Endothelial cell of umbilical vein (primary cell): ENCODE measurements at regions not wholly inside any gene's neighbourhood (a gene's known extent, or its start where the extent isn't known, plus 50 kb on each side); places are given as distances from the start of the nearest gene placed in this dataset.

Experiments
- BruUV-seq: library from RNA; stranded (reverse); fragments of 400-500 nt; replicated peaks from 2 replicates; lab custom pipeline; 2021; lab: Mats Ljungman, UMichigan
- CTCF ChIA-PET: fragments of 300-600, 350-600 bp; sonication (Branson Sonifier 250); formaldehyde crosslinking; loops from one replicate; lab custom pipeline; 2021; ENCODE audit warnings: antibody characterized with exemption, inconsistent platforms; lab: Charles Lee
- POLR2A ChIA-PET: fragments of 300-600, 350-600 bp; sonication (Branson Sonifier 250); formaldehyde crosslinking; loops from one replicate; lab custom pipeline; 2021; ENCODE audit warnings: antibody characterized with exemption, inconsistent platforms; lab: Charles Lee
- DNase-seq: peaks from one replicate; pipeline ENCODE4 v3.0.0-alpha.2; 2011; ENCODE audit warnings: low read depth, low spot score
- FAIRE-seq: peaks from 2 replicates; lab custom pipeline; 2011; peaks lifted over from hg19 to GRCh38; lab: Jason Lieb, UNC
- H2AFZ ChIP-seq: 2 replicates; pipeline ENCODE4 v1.6.0; 2012; ENCODE audit warnings: low read depth, low read length, control low read depth, inconsistent platforms
- H3K27ac ChIP-seq: 2 replicates; pipeline ENCODE4 v1.5.1; 2011; ENCODE audit warnings: low read depth, mild to moderate bottlenecking, control low read depth, low read length, moderate library complexity; ENCODE audit not compliant: insufficient read depth
- H3K27me3 ChIP-seq, 2 experiments: 2 replicates each; pipeline versions ENCODE4 v1.6.0 to v1.6.1; 2011; ENCODE audit warnings: low read length in 2 of 2, mixed read lengths in 1 of 2; ENCODE audit not compliant: control insufficient read depth in 2 of 2, insufficient read depth in 2 of 2
- H3K36me3 ChIP-seq, 2 experiments: 2 replicates in 1 of 2; 3 replicates in 1 of 2; pipeline ENCODE4 v1.5.1; 2011; ENCODE audit warnings: low read length in 2 of 2, mild to moderate bottlenecking in 1 of 2, moderate library complexity in 1 of 2; ENCODE audit not compliant: control insufficient read depth in 2 of 2, insufficient read depth in 2 of 2; ENCODE audit errors: extremely low read depth in 1 of 2
- H3K4me1 ChIP-seq: 3 replicates; pipeline ENCODE4 v1.5.1; 2011; ENCODE audit warnings: mild to moderate bottlenecking, low read length; ENCODE audit not compliant: control insufficient read depth, insufficient read depth; ENCODE audit errors: extremely low read depth
- H3K4me2 ChIP-seq: 2 replicates; pipeline ENCODE4 v1.6.1; 2011; ENCODE audit warnings: low read length, control low read depth, mixed read lengths; ENCODE audit not compliant: insufficient read depth
- H3K4me3 ChIP-seq, 3 experiments: fragments of 200-600 bp in 1 of 3; sonication (generic), shearing (Covaris generic) in 1 of 3; replicated peaks in 1 of 3; 2 replicates each; pipeline ENCODE4 v1.5.1; 2011 to 2016; ENCODE audit warnings: control low read depth in 3 of 3, low read length in 3 of 3, mild to moderate bottlenecking in 2 of 3, inconsistent platforms in 1 of 3, low read depth in 1 of 3, moderate library complexity in 1 of 3; ENCODE audit not compliant: insufficient read depth in 1 of 3
- H3K79me2 ChIP-seq: 2 replicates; pipeline ENCODE4 v1.6.0; 2012; ENCODE audit warnings: low read length, inconsistent platforms; ENCODE audit not compliant: control insufficient read depth, insufficient read depth
- H3K9ac ChIP-seq: replicated peaks from 2 replicates; pipeline ENCODE3; 2011; ENCODE audit warnings: low read length, control low read depth; ENCODE audit not compliant: insufficient read depth; ENCODE audit errors: extremely low read depth
- H3K9me1 ChIP-seq: replicated peaks from 3 replicates; pipeline ENCODE4 v1.6.0; 2011; ENCODE audit warnings: mild to moderate bottlenecking, low read length; ENCODE audit not compliant: control insufficient read depth, insufficient read depth; ENCODE audit errors: extremely low read depth
- H3K9me3 ChIP-seq: replicated peaks from 2 replicates; pipeline ENCODE4 v1.5.1; 2012; ENCODE audit warnings: low read length, inconsistent platforms; ENCODE audit not compliant: control insufficient read depth, insufficient read depth
- H4K20me1 ChIP-seq: replicated peaks from 2 replicates; pipeline ENCODE3; 2011; ENCODE audit warnings: mild to moderate bottlenecking, low read length; ENCODE audit not compliant: control insufficient read depth, insufficient read depth; ENCODE audit errors: extremely low read depth
- CTCF ChIP-seq, 2 donors: IDR thresholded peaks; 1 replicate in 1 of 2; 2 replicates in 1 of 2; pipeline ENCODE4 v1.5.1; 2011; ENCODE audit warnings: low read length in 2 of 2, mild to moderate bottlenecking in 2 of 2, moderate library complexity in 2 of 2, control low read depth in 1 of 2, inconsistent platforms in 1 of 2, low read depth in 1 of 2; ENCODE audit not compliant: insufficient read depth in 1 of 2; ENCODE audit errors: extremely low read depth in 1 of 2
- EZH2 ChIP-seq: IDR thresholded peaks from 2 replicates; pipeline ENCODE4 v1.6.1; 2012; ENCODE audit warnings: borderline replicate concordance, low read depth, mild to moderate bottlenecking, moderate library complexity, low read length, inconsistent platforms; ENCODE audit not compliant: severe bottlenecking
- FOS ChIP-seq: IDR thresholded peaks from 2 replicates; pipeline ENCODE4 v1.6.1; 2011; ENCODE audit warnings: mild to moderate bottlenecking, low read length, moderate library complexity, borderline replicate concordance; ENCODE audit not compliant: insufficient read depth
- GATA2 ChIP-seq: IDR thresholded peaks from 2 replicates; pipeline ENCODE4 v1.7.0; 2011; ENCODE audit warnings: low read depth, mild to moderate bottlenecking, moderate library complexity, mixed read lengths, low read length; ENCODE audit not compliant: insufficient read length, insufficient read depth
- JUN ChIP-seq: IDR thresholded peaks from 2 replicates; pipeline ENCODE4 v1.6.1; 2011; ENCODE audit warnings: borderline replicate concordance, low read depth; ENCODE audit not compliant: insufficient read length, insufficient read depth
- MAX ChIP-seq: IDR thresholded peaks from 2 replicates; pipeline ENCODE4 v1.6.1; 2011; ENCODE audit not compliant: insufficient read depth, insufficient read length
- MYC ChIP-seq: IDR thresholded peaks from one replicate; pipeline ENCODE4 v1.6.1; 2011; ENCODE audit warnings: mild to moderate bottlenecking, low read depth, low read length
- POLR2A ChIP-seq: IDR thresholded peaks from 2 replicates; pipeline ENCODE4 v1.6.1; 2012; ENCODE audit warnings: low read depth, mild to moderate bottlenecking, control low read depth, low read length
- POLR2AphosphoS5 ChIP-seq: IDR thresholded peaks from 2 replicates; pipeline ENCODE4 v1.6.1; 2012; ENCODE audit warnings: low read depth, mild to moderate bottlenecking, control low read depth, low read length, moderate library complexity; ENCODE audit not compliant: insufficient read depth
- dilution Hi-C: fragments of 300-500 bp; cut with MboI; formaldehyde crosslinking; loops from one replicate; pipeline ENCODE4 v1.15.0; 2019; ENCODE audit warnings: low sequenced_read_pairs; ENCODE audit not compliant: extremely low pct_ligation_motif_present
- intact Hi-C: fragments of 100-400 bp; cut with micrococcal nuclease; formaldehyde crosslinking; loops from one replicate; pipeline ENCODE4 v1.10.0; 2022

- no peak overlapping the region for H3K4me3 ChIP-seq
- H3K36me3 ChIP-seq = no peaks in the 10 kb centered on the region
- FAIRE-seq (no peak), DNase-seq (no peak)
- POLR2A ChIA-PET = no interaction called here
- dilution Hi-C loops = no loop called here
- H3K9me3 ChIP-seq = peaks cover 3% of the 10 kb centered on the region
- CTCF ChIA-PET = no interaction called here
- H3K4me2 ChIP-seq = no peak overlapping the region
- no peak overlapping the region for H2AFZ ChIP-seq
- H3K4me1 ChIP-seq = no peaks in the 10 kb centered on the region
- intact Hi-C loops = no loop called here
- no peak for TF ChIP-seq CTCF (IDR thresholded peaks at IDR 0.05; ENCODE audit: extremely low read depth in 1 of 2, insufficient read depth in 1 of 2, low read depth in 1 of 2, low read length in 2 of 2)
- TF ChIP-seq EZH2 = no peak
- TF ChIP-seq MYC = no peak
- no peak for TF ChIP-seq POLR2A
- no peak for TF ChIP-seq MAX
- no peak for TF ChIP-seq FOS
- TF ChIP-seq GATA2 = no peak
- TF ChIP-seq POLR2AphosphoS5 = no peak
- TF ChIP-seq JUN = no peak
- H4K20me1 ChIP-seq = no peaks in the 10 kb centered on the region
- H3K27ac ChIP-seq = no peak overlapping the region
- BruUV-seq = no TSS peak
- no peaks in the 10 kb centered on the region for H3K9me1 ChIP-seq
- H3K27me3 ChIP-seq = no peaks in the 10 kb centered on the region
- no peaks in the 10 kb centered on the region for H3K79me2 ChIP-seq
- H3K9ac ChIP-seq = no peak overlapping the region
Observed at GRCh38 chr16:54772400-54772799, 158.3 kb upstream of the IRX5 start.
